Mucosa of rectum (tissue), 2 donors: ENCODE measurements at regions not wholly inside any gene's neighbourhood (a gene's known extent, or its start where the extent isn't known, plus 50 kb on each side); places are given as distances from the start of the nearest gene placed in this dataset.
"Not testable (repeated sequence)": the region's sequence is repeated elsewhere in the genome, so short reads cannot be mapped to it uniquely, and the experiment has no call there.

ENCODE experiments used
- H3K27ac ChIP-seq, 2 donors: one replicate each; pipeline ENCODE4 v1.7.0; 2013; ENCODE audit warnings: inconsistent platforms in 2 of 2, low read depth in 2 of 2, low read length in 2 of 2
- H3K27me3 ChIP-seq, 2 donors: one replicate each; pipeline ENCODE4 v1.7.0; 2013; ENCODE audit warnings: low read length in 2 of 2; ENCODE audit not compliant: control insufficient read depth in 2 of 2, insufficient read depth in 2 of 2
- H3K36me3 ChIP-seq, 2 donors: one replicate each; pipeline ENCODE4 v1.7.0; 2013; ENCODE audit warnings: low read length in 2 of 2; ENCODE audit not compliant: control insufficient read depth in 2 of 2, insufficient read depth in 2 of 2
- H3K4me1 ChIP-seq, 2 donors: one replicate each; pipeline ENCODE4 v1.7.0; 2013; ENCODE audit warnings: low read length in 2 of 2, mild to moderate bottlenecking in 1 of 2; ENCODE audit not compliant: control insufficient read depth in 2 of 2, insufficient read depth in 2 of 2
- H3K4me3 ChIP-seq, 2 donors: one replicate each; pipeline ENCODE4 v1.7.0; 2013; ENCODE audit warnings: low read length in 2 of 2
- H3K9ac ChIP-seq, 2 donors: one replicate each; pipeline ENCODE4 v1.7.0; 2013; ENCODE audit warnings: low read length in 2 of 2, low read depth in 1 of 2, mild to moderate bottlenecking in 1 of 2
- H3K9me3 ChIP-seq, 2 donors: one replicate each; pipeline ENCODE4 v1.7.0; 2013; ENCODE audit warnings: low read length in 2 of 2; ENCODE audit not compliant: control insufficient read depth in 2 of 2
- donor health status: healthy.
- donor health status: Normal muscosa, but diverticular disease.

GRCh38 chr1:38738207-38738606 is 121.4 kb downstream of the RRAGC start:
- Histone ChIP-seq H3K4me3 (no peak overlapping the region), H3K36me3 (no peaks in the 10 kb centered on the region), H3K27ac (no peak overlapping the region), H3K9me3 (no peaks in the 10 kb centered on the region), H3K27me3 (peaks cover 0 to 2% of the 10 kb centered on the region in 2 donors), H3K9ac (no peak overlapping the region), H3K4me1 (no peaks in the 10 kb centered on the region)

DNA sequence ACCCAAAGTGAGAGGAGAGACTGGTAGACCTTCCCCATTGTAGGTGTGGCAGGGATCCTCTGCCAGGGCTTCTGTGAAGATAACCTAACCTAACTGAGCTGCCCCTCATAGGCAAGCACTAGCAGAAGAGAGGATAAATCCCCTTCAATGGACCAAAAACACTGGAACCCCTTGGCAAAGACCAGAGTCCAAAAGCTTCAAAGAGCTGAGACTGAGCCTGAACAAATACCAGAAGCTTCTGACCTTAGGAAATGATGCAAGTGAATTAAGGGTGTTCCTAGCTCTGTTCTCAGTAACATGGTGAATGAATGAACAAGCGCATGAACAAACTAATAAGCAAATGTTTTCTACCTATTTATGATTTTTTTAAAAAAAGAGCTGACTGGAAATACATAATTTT is 123.2 kb downstream of the RRAGC start:
- Histone ChIP-seq H3K27ac (no peak overlapping the region), H3K9ac (no peak overlapping the region), H3K4me3 (no peak overlapping the region), H3K9me3 (no peaks in the 10 kb centered on the region), H3K36me3 (no peaks in the 10 kb centered on the region), H3K27me3 (peaks cover 0 to 6% of the 10 kb centered on the region in 2 donors), H3K4me1 (no peaks in the 10 kb centered on the region)

GRCh38 chr1:38735651-38736161 is 123.9 kb downstream of the RRAGC start:
- Histone ChIP-seq H3K4me1 (no peaks in the 10 kb centered on the region), H3K9me3 (no peaks in the 10 kb centered on the region), H3K27ac (no peak overlapping the region), H3K9ac (no peak overlapping the region), H3K27me3 (peaks cover 0 to 6% of the 10 kb centered on the region in 2 donors), H3K36me3 (no peaks in the 10 kb centered on the region), H3K4me3 (no peak overlapping the region)

- no peak overlapping the region for H3K9ac ChIP-seq
- H3K36me3 ChIP-seq = no peaks in the 10 kb centered on the region
- H3K9me3 ChIP-seq = no peaks in the 10 kb centered on the region
- no peak overlapping the region for H3K4me3 ChIP-seq
- peaks cover 5 to 6% of the 10 kb centered on the region in 2 donors for H3K27me3 ChIP-seq
- no peaks in the 10 kb centered on the region for H3K4me1 ChIP-seq
- H3K27ac ChIP-seq = no peak overlapping the region
Observed at GRCh38 chr1:38733761-38734160, 125.8 kb downstream of the RRAGC start.

GRCh38 chr1:38730511-38731397 is 128.8 kb downstream of the RRAGC start:
- Histone ChIP-seq H3K4me1 (peaks cover 0 to 4% of the 10 kb centered on the region in 2 donors), H3K27me3 (peaks cover 6 to 13% of the 10 kb centered on the region in 2 donors), H3K27ac (no peak overlapping the region), H3K4me3 (no peak overlapping the region), H3K9ac (no peak overlapping the region), H3K9me3 (no peaks in the 10 kb centered on the region), H3K36me3 (no peaks in the 10 kb centered on the region)

- Histone ChIP-seq H3K4me1 (peaks cover 0 to 4% of the 10 kb centered on the region in 2 donors), H3K9ac (no peak overlapping the region), H3K36me3 (no peaks in the 10 kb centered on the region), H3K27ac (no peak overlapping the region), H3K9me3 (no peaks in the 10 kb centered on the region), H3K27me3 (peaks cover 5 to 18% of the 10 kb centered on the region in 2 donors), H3K4me3 (no peak overlapping the region)
Observed at GRCh38 chr1:38728585-38728908, 131.0 kb downstream of the RRAGC start.

DNA sequence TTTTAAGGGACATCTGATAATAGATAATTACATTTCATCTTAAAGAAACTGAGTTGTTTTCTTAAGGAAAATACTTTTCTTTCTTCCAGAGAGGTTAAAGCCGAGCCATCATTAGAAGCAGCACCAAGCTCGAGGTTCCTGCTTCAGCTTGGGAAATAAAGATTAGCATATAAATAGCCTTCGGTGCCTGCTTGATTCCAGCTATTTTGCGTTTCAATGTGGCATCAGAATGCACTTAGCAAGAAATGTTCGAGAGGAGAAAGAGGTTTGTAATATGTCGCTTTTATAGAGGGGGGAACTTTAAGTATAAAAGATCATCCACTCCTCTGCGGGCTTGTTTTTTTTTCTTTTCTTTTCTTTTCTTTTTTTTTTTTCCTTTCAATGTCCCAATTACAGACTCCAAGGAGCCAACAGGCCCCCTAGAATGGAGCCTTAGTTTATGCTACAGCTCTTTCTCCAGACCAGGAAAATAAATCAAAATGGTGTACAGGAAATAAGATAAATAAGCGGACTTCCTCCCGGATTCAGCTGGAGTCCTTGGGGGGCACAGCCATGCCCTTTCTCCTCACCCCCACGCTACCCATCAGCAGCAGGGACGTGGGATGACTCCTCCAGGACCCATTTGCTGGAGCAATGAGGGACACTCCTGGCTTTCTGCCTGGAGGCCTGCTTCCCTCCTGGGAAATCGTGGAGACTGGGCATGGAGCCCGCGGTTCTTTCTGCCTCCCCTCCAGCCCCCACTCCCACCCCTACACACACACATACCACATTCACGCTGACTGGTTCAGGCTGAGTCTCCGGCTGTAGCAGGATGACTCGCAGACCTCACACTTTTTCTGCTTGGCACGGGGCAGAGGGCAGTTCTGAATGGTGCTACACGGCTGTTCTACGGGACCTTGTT is 131.6 kb downstream of the RRAGC start:
- H3K9ac ChIP-seq = no peak overlapping the region
- peaks cover 6 to 18% of the 10 kb centered on the region in 2 donors for H3K27me3 ChIP-seq

DNA sequence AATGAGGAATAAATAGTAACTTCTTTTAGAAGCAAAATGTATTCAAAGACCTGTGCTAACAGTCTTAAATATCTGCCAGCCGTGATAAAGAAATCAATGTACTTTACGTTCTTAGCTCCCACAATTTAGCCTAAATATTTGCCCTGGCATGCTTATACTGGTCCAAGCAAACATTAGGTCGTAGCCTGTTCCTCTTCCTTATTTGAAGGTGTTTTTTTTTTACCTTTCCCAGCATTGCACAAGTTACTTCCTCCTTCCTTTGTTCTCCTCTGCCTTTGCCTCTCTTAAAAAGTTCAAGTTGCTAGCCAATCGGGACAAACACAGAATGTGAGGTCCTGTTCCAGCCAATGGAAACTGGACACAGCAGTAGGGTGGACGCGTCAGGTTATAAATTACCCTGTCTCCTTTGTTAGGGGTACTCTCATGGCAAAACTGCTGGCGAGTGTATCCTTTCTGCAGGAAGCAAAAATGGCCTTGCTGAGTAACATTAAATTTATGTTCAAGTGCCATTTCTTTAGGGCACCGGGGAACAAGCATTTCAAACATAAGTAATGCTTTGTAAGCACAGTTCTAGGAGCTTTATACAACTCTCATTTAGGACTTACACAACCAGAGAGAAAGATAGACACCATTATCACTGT is 134.1 kb downstream of the RRAGC start:
- not testable (repeated sequence) for H3K4me3 ChIP-seq, H3K9ac ChIP-seq, H3K9me3 ChIP-seq, H3K4me1 ChIP-seq, H3K27ac ChIP-seq, H3K36me3 ChIP-seq
- peaks cover 2 to 20% of the 10 kb centered on the region in 2 donors for H3K27me3 ChIP-seq

More for the DNA sequence above, 131.6 kb downstream of the RRAGC start:
- Histone ChIP-seq H3K4me1 (peaks cover 0 to 4% of the 10 kb centered on the region in 2 donors), H3K9me3 (no peaks in the 10 kb centered on the region), H3K4me3 (no peak overlapping the region), H3K36me3 (no peaks in the 10 kb centered on the region), H3K27ac (no peak overlapping the region)

DNA sequence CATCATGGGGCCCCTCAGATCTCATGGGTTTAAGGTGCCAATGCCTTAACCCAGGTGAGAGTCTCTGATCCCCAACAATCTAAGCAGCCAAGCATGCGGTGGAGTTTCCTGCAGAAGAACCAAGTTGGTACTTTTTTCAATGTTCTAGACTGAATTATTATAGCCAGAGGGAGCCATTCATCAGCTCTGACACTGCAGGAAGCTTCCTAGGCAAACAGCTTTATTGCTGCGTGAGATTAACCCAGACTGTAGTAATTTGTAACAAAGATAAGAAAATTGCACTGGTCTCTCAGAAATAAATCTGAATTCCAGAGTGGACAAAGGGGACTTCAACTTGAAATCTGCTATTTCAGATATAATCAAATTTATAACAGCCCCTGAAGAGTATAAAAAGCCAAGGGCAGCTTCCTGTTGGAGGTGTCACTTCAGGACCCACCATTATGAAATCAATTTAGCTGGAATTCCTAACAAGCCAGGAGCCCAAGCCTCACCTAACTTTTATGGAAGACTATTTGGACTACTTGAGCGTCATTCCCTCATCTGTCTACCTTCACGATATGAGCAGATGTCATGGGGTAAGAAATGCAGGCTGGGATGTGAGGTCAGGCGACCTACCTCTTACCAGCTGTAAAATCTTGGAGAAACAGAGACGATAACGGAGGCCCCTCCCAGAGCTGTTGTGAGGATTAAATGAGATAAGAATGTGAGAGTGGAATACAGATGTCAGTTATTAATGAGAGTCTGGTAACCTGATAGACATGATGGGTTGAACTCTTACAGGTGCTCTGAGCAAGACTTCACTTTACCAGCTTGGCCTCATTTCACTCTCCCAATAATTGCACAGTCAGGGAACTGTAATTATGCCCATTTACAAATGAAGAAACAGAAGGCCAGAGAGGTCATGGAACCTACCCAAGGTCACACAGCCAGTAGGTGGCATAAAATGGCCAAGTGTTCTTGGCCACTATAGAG is 135.1 kb downstream of the RRAGC start:
- H3K4me1 ChIP-seq = peaks cover 0 to 4% of the 10 kb centered on the region in 2 donors
- H3K27ac ChIP-seq = no peak overlapping the region
- peaks cover 2 to 18% of the 10 kb centered on the region in 2 donors for H3K27me3 ChIP-seq
- H3K4me3 ChIP-seq = no peak overlapping the region
- H3K9ac ChIP-seq = no peak overlapping the region
- H3K9me3 ChIP-seq = no peaks in the 10 kb centered on the region
- no peaks in the 10 kb centered on the region for H3K36me3 ChIP-seq
